ENCODE measurements at regions not wholly inside any gene's neighbourhood (a gene's known extent, or its start where the extent isn't known, plus 50 kb on each side); places are given as distances from the start of the nearest gene placed in this dataset.
"Not testable (repeated sequence)": the region's sequence is repeated elsewhere in the genome, so short reads cannot be mapped to it uniquely, and the experiment has no call there.

- Histone ChIP-seq H3K27me3 (ENCODE audit: insufficient read depth, low read length) (no peaks in the 10 kb centered on the region), H3K27ac (ENCODE audit: low read depth, low read length) (no peak overlapping the region), H3K4me1 (ENCODE audit: insufficient read depth, low read length) (no peaks in the 10 kb centered on the region), H3K4me2 (ENCODE audit: insufficient read depth, low read length) (no peak overlapping the region), H3K79me2 (ENCODE audit: insufficient read depth, low read length) (no peaks in the 10 kb centered on the region), H3K4me3 (ENCODE audit: insufficient read depth, low read length) (no peak overlapping the region), H3K36me3 (ENCODE audit: insufficient read depth, low read length) (no peaks in the 10 kb centered on the region), H2AFZ (ENCODE audit: low read length) (no peak overlapping the region), H4K20me1 (ENCODE audit: insufficient read depth, low read length) (no peaks in the 10 kb centered on the region), H3K9me3 (ENCODE audit: low read depth, low read length) (no peaks in the 10 kb centered on the region)
- no peak for DNase-seq (ENCODE audit: insufficient read length, low spot score, missing footprints)
- TF ChIP-seq, protein P1, sequence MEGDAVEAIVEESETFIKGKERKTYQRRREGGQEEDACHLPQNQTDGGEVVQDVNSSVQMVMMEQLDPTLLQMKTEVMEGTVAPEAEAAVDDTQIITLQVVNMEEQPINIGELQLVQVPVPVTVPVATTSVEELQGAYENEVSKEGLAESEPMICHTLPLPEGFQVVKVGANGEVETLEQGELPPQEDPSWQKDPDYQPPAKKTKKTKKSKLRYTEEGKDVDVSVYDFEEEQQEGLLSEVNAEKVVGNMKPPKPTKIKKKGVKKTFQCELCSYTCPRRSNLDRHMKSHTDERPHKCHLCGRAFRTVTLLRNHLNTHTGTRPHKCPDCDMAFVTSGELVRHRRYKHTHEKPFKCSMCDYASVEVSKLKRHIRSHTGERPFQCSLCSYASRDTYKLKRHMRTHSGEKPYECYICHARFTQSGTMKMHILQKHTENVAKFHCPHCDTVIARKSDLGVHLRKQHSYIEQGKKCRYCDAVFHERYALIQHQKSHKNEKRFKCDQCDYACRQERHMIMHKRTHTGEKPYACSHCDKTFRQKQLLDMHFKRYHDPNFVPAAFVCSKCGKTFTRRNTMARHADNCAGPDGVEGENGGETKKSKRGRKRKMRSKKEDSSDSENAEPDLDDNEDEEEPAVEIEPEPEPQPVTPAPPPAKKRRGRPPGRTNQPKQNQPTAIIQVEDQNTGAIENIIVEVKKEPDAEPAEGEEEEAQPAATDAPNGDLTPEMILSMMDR (IDR thresholded peaks at IDR 0.05; ENCODE audit: extremely low read depth, low read depth, low read length), result no peak
Observed at GRCh38 chr3:187507266-187507665, 139.1 kb downstream of the RTP4 start.

DNA sequence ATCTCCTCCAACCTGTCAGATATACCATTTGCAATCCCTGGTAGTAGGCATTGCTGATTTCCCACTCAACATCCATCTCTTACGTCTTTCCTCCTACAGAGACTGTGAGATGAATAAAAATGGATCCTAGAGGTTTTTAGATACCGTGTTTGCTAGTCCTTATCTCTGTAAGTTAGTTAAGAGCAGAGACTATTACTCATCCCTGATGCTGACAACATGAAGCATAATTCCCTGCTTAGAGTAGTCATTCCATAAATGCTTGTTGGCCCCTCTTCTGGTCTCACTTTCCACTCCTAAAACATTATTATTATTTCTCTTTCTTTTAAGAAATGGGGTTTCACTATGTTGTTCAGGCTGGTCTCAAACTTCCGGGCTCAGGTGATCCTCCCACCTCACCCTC is 136.2 kb downstream of the RTP4 start:
- Histone ChIP-seq H3K4me2 (ENCODE audit: insufficient read depth, low read length) (no peak overlapping the region), H2AFZ (ENCODE audit: low read length) (no peak overlapping the region), H3K27ac (ENCODE audit: low read depth, low read length) (no peak overlapping the region), H4K20me1 (ENCODE audit: insufficient read depth, low read length) (no peaks in the 10 kb centered on the region), H3K36me3 (ENCODE audit: insufficient read depth, low read length) (no peaks in the 10 kb centered on the region), H3K4me1 (ENCODE audit: insufficient read depth, low read length) (no peaks in the 10 kb centered on the region), H3K27me3 (ENCODE audit: insufficient read depth, low read length) (no peaks in the 10 kb centered on the region), H3K4me3 (ENCODE audit: insufficient read depth, low read length) (no peak overlapping the region), H3K9me3 (ENCODE audit: low read depth, low read length) (no peaks in the 10 kb centered on the region), H3K79me2 (ENCODE audit: insufficient read depth, low read length) (no peaks in the 10 kb centered on the region)
- no peak for DNase-seq (ENCODE audit: insufficient read length, low spot score, missing footprints)
- TF ChIP-seq, protein P1 (IDR thresholded peaks at IDR 0.05; ENCODE audit: extremely low read depth, low read depth, low read length), result no peak

DNA sequence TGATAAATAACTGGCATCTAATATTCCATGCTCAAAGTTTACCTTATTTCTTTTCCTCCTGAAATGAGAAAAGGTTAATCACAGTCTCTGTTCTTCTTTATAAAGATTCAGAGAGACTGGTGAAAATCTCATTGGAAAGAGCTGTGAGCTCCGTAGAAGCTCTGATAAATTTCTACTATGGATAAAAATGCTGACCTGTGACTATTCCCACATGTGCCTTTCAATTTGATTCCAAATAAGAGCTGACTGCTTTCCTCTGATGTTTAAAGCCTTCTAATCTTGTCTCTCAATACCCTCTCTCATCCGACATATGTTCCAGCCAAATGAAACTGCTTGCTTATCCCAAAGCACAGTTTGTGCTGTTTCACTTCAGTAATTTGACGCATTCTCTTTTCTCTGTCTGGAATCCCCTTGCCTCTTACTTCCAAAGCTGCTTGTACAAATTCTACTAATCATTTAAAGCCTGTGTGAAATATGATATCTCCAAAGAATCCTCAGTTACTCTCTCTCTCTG is 130.1 kb downstream of the RTP4 start:
- H3K27ac ChIP-seq (ENCODE audit: low read depth, low read length), result no peak overlapping the region
- no peaks in the 10 kb centered on the region for H3K4me1 ChIP-seq (ENCODE audit: insufficient read depth, low read length)
- no peak overlapping the region for H3K4me2 ChIP-seq (ENCODE audit: insufficient read depth, low read length)
- H3K27me3 ChIP-seq (ENCODE audit: insufficient read depth, low read length), result no peaks in the 10 kb centered on the region
- H3K79me2 ChIP-seq (ENCODE audit: insufficient read depth, low read length), result no peaks in the 10 kb centered on the region
- H3K9me3 ChIP-seq (ENCODE audit: low read depth, low read length), result no peaks in the 10 kb centered on the region
- no peak overlapping the region for H2AFZ ChIP-seq (ENCODE audit: low read length)
- no peak overlapping the region for H3K4me3 ChIP-seq (ENCODE audit: insufficient read depth, low read length)
- no peak for DNase-seq (ENCODE audit: insufficient read length, low spot score, missing footprints)
- H4K20me1 ChIP-seq (ENCODE audit: insufficient read depth, low read length), result no peaks in the 10 kb centered on the region
- H3K36me3 ChIP-seq (ENCODE audit: insufficient read depth, low read length), result no peaks in the 10 kb centered on the region
- TF ChIP-seq, protein P1 (IDR thresholded peaks at IDR 0.05; ENCODE audit: extremely low read depth, low read depth, low read length), result no peak

DNA sequence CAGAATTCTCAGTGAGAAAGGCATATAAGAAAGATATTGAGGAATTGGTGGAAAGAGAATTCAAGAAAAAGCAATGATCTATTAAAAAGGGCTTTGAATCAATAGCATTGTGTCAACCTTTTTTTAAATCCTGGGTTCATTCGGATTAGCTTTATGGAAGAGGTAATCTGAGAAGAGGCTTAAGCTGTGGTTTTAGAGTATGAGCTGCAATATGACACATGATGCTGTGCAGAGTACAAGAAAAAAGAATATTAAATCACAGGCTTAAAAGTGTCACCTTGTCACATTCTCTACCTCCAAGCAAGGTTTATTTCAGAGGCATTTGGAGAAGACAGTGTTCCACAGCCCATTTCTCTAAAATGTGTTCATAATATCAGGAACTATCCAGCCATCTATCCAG is 128.9 kb downstream of the RTP4 start:
- Histone ChIP-seq H3K4me2 (ENCODE audit: insufficient read depth, low read length) (no peak overlapping the region), H3K4me1 (ENCODE audit: insufficient read depth, low read length) (no peaks in the 10 kb centered on the region), H4K20me1 (ENCODE audit: insufficient read depth, low read length) (no peaks in the 10 kb centered on the region), H2AFZ (ENCODE audit: low read length) (no peak overlapping the region), H3K79me2 (ENCODE audit: insufficient read depth, low read length) (no peaks in the 10 kb centered on the region), H3K4me3 (ENCODE audit: insufficient read depth, low read length) (no peak overlapping the region), H3K36me3 (ENCODE audit: insufficient read depth, low read length) (no peaks in the 10 kb centered on the region), H3K27me3 (ENCODE audit: insufficient read depth, low read length) (no peaks in the 10 kb centered on the region), H3K9me3 (ENCODE audit: low read depth, low read length) (no peaks in the 10 kb centered on the region), H3K27ac (ENCODE audit: low read depth, low read length) (no peak overlapping the region)
- DNase-seq (ENCODE audit: insufficient read length, low spot score, missing footprints), result no peak
- TF ChIP-seq, protein P1 (IDR thresholded peaks at IDR 0.05; ENCODE audit: extremely low read depth, low read depth, low read length), result no peak

- DNase-seq (ENCODE audit: insufficient read length, low spot score, missing footprints); H3K27ac ChIP-seq (ENCODE audit: low read depth, low read length); H3K9me3 ChIP-seq (ENCODE audit: low read depth, low read length); H3K4me1 ChIP-seq (ENCODE audit: insufficient read depth, low read length); H3K36me3 ChIP-seq (ENCODE audit: insufficient read depth, low read length); H3K27me3 ChIP-seq (ENCODE audit: insufficient read depth, low read length); H3K4me3 ChIP-seq (ENCODE audit: insufficient read depth, low read length); H3K4me2 ChIP-seq (ENCODE audit: insufficient read depth, low read length); H4K20me1 ChIP-seq (ENCODE audit: insufficient read depth, low read length); H3K79me2 ChIP-seq (ENCODE audit: insufficient read depth, low read length); H2AFZ ChIP-seq (ENCODE audit: low read length): not testable (repeated sequence)
Observed at GRCh38 chr3:187494056-187494455, 125.9 kb downstream of the RTP4 start.

All from osteoblast (primary cell).